Coronary artery (tissue), 2 donors: ENCODE measurements at regions not wholly inside any gene's neighbourhood (a gene's known extent, or its start where the extent isn't known, plus 50 kb on each side); places are given as distances from the start of the nearest gene placed in this dataset.
"Not testable (repeated sequence)": the region's sequence is repeated elsewhere in the genome, so short reads cannot be mapped to it uniquely, and the experiment has no call there.

ENCODE experiments used
- DNase-seq: peaks from one replicate; pipeline ENCODE4 v3.0.0-alpha.2; 2017; ENCODE audit warnings: low spot score
- H3K27ac ChIP-seq, 2 donors: fragments of 200-600 bp; sonication (generic); one replicate each; pipeline ENCODE4 v1.5.1; 2016 to 2019
- H3K4me3 ChIP-seq: fragments of 200-600 bp; sonication (generic); 2 replicates; pipeline ENCODE4 v1.5.1; 2016; ENCODE audit warnings: mild to moderate bottlenecking, moderate library complexity
- CTCF ChIP-seq: fragments of 200-600 bp; sonication (generic); IDR thresholded peaks from one replicate; pipeline ENCODE4 v1.5.1; 2019; ENCODE audit warnings: antibody characterized with exemption

- TF ChIP-seq CTCF: no peak
- DNase-seq: no peak
- H3K27ac ChIP-seq: no peak overlapping the region
- no peak overlapping the region for H3K4me3 ChIP-seq
These were observed 814.3 kb upstream of the CDH10 start for GRCh38 chr5:25459082-25459481.

GRCh38 chr5:25458628-25459027 lies 813.9 kb upstream of the CDH10 start:
- no peak overlapping the region for H3K27ac ChIP-seq
- TF ChIP-seq CTCF: no peak
- DNase-seq: no peak
- no peak overlapping the region for H3K4me3 ChIP-seq

- DNase-seq: no peak
- Histone ChIP-seq H3K27ac (no peak overlapping the region), H3K4me3 (no peak overlapping the region)
- TF ChIP-seq CTCF: no peak
These were observed 808.7 kb upstream of the CDH10 start for GRCh38 chr5:25453500-25453899.

GRCh38 chr5:25451294-25451693 lies 806.5 kb upstream of the CDH10 start:
- no peak for TF ChIP-seq CTCF
- DNase-seq: no peak
- Histone ChIP-seq H3K4me3 (no peak overlapping the region), H3K27ac (no peak overlapping the region)

- Histone ChIP-seq H3K27ac (no peak overlapping the region), H3K4me3 (no peak overlapping the region)
- no peak for TF ChIP-seq CTCF
- DNase-seq: no peak
These were observed 803.9 kb upstream of the CDH10 start for GRCh38 chr5:25448646-25449045.

- Histone ChIP-seq H3K27ac (no peak overlapping the region), H3K4me3 (no peak overlapping the region)
- DNase-seq: no peak
- TF ChIP-seq CTCF: no peak
These were observed 803.4 kb upstream of the CDH10 start for GRCh38 chr5:25448190-25448621.

- not testable (repeated sequence) for DNase-seq, H3K4me3 ChIP-seq, H3K27ac ChIP-seq
These were observed 801.3 kb upstream of the CDH10 start for GRCh38 chr5:25446061-25446420.

GRCh38 chr5:25445381-25446060 lies 800.7 kb upstream of the CDH10 start:
- not testable (repeated sequence) for H3K27ac ChIP-seq, H3K4me3 ChIP-seq, DNase-seq
